NB4 (cell line): ENCODE measurements at regions not wholly inside any gene's neighbourhood (a gene's known extent, or its start where the extent isn't known, plus 50 kb on each side); places are given as distances from the start of the nearest gene placed in this dataset.

Source experiments
- DNase-seq: peaks from one replicate; pipeline ENCODE4 v3.0.0; 2010; ENCODE audit warnings: low read depth
- H3K4me3 ChIP-seq: one replicate; pipeline ENCODE4 v1.5.1; 2011; ENCODE audit warnings: mild to moderate bottlenecking, low read depth, low read length, moderate library complexity
- MYC ChIP-seq: IDR thresholded peaks from 2 replicates; pipeline ENCODE4 v1.6.1; 2011; ENCODE audit warnings: low read depth, low read length
- POLR2A ChIP-seq: IDR thresholded peaks from 2 replicates; pipeline ENCODE4 v1.6.1; 2011; ENCODE audit warnings: mild to moderate bottlenecking; ENCODE audit not compliant: insufficient read length; ENCODE audit errors: extremely low read depth
- TF ChIP-seq, protein P1 (sequence below): IDR thresholded peaks from one replicate; pipeline ENCODE4 v1.5.1; 2012; ENCODE audit warnings: low read depth, low read length
- TF ChIP-seq, protein P2 (sequence below): IDR thresholded peaks from 2 replicates; pipeline ENCODE4 v1.6.1; 2011; ENCODE audit warnings: low read depth, low read length

DNA sequence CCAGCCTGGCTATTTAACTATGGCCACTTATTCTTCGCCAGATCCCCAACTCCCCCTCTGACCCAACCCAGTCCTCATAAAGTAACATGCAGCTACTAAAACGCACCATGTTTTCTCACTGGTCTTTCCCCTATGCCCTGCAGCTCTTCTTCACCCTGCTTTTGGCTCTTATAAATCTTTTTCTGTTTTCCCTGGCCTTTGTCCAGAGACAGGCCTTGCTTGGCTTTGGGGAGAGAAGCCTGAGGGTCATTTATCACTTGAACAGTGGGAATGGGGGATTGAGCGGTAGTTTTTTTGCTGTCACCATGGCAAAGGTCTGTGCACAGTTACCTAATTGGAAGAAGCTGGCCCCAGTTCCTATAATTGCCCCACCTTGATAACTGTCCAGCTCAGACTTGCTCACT is 202.9 kb upstream of the NT5C1B start:
- DNase-seq: no peak
- no peak overlapping the region for H3K4me3 ChIP-seq
- TF ChIP-seq, protein P1, sequence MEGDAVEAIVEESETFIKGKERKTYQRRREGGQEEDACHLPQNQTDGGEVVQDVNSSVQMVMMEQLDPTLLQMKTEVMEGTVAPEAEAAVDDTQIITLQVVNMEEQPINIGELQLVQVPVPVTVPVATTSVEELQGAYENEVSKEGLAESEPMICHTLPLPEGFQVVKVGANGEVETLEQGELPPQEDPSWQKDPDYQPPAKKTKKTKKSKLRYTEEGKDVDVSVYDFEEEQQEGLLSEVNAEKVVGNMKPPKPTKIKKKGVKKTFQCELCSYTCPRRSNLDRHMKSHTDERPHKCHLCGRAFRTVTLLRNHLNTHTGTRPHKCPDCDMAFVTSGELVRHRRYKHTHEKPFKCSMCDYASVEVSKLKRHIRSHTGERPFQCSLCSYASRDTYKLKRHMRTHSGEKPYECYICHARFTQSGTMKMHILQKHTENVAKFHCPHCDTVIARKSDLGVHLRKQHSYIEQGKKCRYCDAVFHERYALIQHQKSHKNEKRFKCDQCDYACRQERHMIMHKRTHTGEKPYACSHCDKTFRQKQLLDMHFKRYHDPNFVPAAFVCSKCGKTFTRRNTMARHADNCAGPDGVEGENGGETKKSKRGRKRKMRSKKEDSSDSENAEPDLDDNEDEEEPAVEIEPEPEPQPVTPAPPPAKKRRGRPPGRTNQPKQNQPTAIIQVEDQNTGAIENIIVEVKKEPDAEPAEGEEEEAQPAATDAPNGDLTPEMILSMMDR: no peak
- no peak for TF ChIP-seq MYC
- TF ChIP-seq, protein P2, sequence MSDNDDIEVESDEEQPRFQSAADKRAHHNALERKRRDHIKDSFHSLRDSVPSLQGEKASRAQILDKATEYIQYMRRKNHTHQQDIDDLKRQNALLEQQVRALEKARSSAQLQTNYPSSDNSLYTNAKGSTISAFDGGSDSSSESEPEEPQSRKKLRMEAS: no peak
- TF ChIP-seq POLR2A: no peak

DNA sequence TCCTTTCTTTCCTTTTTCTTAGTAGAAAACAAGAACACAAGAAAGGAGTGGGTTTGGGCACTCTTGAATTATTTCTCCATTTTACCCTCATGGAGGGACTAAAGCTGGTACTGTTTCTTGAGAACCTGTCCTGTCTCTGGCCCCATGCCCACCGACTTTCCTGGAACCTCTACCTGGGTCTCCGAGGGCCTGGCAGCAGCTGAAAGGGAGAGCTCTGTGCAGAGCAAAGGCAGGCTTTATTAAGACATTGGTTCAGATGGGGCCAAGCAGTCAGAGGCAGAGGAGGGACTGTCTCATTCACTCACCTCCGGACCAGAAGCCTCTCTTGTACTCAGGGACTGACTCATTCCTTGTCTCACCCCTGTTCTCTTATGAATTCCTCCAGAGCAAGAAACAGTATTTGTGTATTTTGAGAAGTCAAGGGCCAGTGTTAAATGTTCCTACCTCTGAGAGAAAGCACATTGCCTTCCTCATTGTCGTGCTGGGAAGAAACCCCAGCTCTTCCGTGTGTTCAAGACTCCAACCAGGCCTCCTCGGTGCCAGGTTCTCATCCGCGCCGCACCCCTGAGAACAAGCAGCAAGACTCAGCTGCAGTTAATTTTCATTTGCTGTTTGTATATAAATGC is 201.9 kb upstream of the NT5C1B start:
- TF ChIP-seq MYC: no peak
- TF ChIP-seq, protein P1: no peak
- TF ChIP-seq, protein P2: no peak
- TF ChIP-seq POLR2A: no peak
- H3K4me3 ChIP-seq: no peak overlapping the region
- no peak for DNase-seq

DNA sequence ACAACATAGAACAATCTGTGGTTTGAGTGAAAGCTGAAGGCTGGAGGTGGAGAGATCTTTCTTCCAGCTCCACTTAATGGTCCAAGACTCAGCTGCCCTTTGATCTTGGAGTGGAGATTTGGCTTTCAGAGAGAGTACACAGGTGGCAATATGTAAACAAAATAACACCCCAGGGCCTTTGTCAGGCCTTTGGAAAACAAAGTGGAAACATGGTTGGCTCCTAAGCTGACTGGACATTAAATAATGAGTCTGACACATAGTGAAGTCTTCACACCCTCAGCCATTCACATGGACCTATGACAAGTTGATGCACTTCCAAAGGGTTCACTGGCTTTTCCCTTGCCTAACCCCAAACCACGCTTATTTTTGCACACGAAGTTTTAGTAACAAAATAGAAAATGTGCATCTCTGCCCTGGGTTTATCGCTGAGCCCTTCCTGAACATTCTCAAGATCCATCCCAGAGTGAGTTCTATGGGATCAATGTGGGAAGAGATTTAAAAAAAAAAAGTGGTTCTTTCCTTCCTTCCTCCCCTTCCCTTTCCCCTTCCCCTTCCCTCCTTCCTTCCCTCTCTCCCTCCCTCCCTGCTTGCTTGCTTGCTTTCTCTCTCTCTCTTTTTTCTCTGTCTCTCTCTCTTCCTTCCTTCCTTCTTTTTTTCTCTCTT is 201.3 kb upstream of the NT5C1B start:
- no peak for TF ChIP-seq POLR2A
- TF ChIP-seq, protein P1: no peak
- TF ChIP-seq, protein P2: no peak
- TF ChIP-seq MYC: no peak
- no peak overlapping the region for H3K4me3 ChIP-seq
- DNase-seq: no peak

DNA sequence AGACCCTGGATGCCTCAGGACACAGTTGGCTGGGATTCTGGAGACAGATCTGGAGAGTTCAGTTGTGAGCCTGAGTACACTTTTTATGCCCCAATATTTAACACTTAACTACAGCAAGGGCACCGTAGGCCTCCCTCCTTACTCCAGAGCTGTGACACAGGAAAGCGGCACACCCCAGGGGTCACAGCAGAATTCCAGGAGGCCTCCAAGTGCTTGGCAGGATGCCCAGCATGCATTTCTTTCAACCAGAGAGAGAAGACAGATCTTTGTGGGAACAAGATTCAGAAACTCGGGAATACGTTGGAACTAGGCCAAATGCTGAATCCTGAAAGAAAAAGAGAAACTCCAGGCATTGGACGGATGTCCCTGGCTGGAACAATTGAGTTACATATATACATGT is 199.2 kb upstream of the NT5C1B start:
- no peak overlapping the region for H3K4me3 ChIP-seq
- TF ChIP-seq, protein P2: no peak
- DNase-seq: no peak

DNA sequence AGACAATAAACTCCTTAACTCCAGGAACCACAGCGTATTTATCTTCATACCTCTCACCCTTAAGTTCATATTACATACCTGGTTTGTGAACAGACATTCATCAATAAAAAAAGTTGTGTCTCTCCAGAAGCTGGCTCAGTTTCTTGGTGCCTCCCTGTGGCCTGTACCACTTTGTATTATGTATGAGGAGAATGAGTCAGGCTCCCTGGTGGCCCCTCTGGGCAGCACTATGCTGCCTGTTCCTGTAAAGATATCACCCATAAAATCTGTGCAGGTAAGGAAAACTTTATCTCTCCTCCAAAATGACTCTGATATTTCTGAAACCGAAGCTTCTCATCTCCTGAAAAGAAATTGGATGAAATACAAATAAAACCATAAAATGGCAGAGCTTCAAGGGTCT is 198.4 kb upstream of the NT5C1B start:
- DNase-seq: no peak
- TF ChIP-seq MYC (no peak), POLR2A (no peak)
- TF ChIP-seq, protein P1: no peak
- TF ChIP-seq, protein P2: no peak

DNA sequence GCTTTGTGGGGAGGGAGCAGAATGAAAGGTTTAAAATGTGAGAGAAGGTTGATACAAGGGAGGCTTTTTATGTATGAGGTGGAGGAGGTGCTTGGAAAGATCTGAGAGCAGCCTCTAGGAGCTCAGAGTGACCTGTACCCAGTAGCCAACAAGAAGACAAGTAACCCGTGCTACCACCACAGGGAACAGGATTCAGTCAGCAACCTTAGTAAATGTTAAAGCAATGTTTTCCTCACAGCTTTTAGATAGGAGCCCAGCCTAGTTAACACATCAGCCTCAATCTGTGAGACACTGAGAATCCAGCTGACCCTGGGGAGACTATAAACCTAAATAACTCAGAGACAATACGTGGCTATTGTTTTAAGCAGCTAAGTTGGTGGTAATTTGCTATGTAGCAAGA is 194.9 kb upstream of the NT5C1B start:
- TF ChIP-seq POLR2A (no peak), MYC (no peak)
- TF ChIP-seq, protein P1: no peak
- TF ChIP-seq, protein P2: no peak
- no peak for DNase-seq
- H3K4me3 ChIP-seq: no peak overlapping the region

More for the DNA sequence above, 198.4 kb upstream of the NT5C1B start:
- no peak overlapping the region for H3K4me3 ChIP-seq
